ENCODE measurements at regions not wholly inside any gene's neighbourhood (a gene's known extent, or its start where the extent isn't known, plus 50 kb on each side); places are given as distances from the start of the nearest gene placed in this dataset.

DNA sequence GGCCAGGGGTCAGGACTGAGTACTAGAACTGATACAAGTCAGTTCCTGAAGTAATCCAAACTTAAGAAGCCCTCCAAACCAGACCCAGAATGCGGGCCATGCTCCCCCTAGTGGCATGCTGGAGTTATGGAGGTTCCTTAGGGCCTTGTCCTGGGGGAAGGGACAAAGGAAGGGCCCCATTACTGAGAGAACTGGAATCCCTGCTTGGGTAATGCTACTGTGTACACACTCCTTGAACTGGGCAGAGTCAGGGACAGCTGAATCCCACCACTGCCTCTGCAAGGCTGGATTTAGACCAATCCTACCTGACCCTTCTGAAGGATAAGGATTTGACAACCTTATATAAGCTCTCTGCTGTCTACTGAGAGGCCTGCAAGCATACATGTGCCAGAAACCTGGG, 97.3 kb upstream of the AKIP1 start (continued):
- no peak for TF ChIP-seq SAP30 (IDR thresholded peaks at IDR 0.05; ENCODE audit: borderline replicate concordance, insufficient read depth, low read depth, low read length, poor library complexity, severe bottlenecking)
- TF ChIP-seq YY1 (IDR thresholded peaks at IDR 0.05; ENCODE audit: borderline replicate concordance in 1 of 3, control insufficient read depth in 1 of 3, extremely low read depth in 1 of 3, insufficient read depth in 3 of 3, insufficient read length in 1 of 3, insufficient replicate concordance in 2 of 3, low read depth in 1 of 3, low read length in 2 of 3), result peak in 2 of 3 experiments; percentile 15 to 30
- no peak for TF ChIP-seq ZNF311 (CRISPR knock-in tag; IDR thresholded peaks at IDR 0.05)
- TF ChIP-seq, protein P1, sequence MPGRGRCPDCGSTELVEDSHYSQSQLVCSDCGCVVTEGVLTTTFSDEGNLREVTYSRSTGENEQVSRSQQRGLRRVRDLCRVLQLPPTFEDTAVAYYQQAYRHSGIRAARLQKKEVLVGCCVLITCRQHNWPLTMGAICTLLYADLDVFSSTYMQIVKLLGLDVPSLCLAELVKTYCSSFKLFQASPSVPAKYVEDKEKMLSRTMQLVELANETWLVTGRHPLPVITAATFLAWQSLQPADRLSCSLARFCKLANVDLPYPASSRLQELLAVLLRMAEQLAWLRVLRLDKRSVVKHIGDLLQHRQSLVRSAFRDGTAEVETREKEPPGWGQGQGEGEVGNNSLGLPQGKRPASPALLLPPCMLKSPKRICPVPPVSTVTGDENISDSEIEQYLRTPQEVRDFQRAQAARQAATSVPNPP (IDR thresholded peaks at IDR 0.05; ENCODE audit: borderline replicate concordance, insufficient read depth, insufficient read length), result no peak
- TF ChIP-seq ILK (tag; IDR thresholded peaks at IDR 0.05; ENCODE audit: borderline replicate concordance, low read depth), result no peak
- TF ChIP-seq, protein P2, sequence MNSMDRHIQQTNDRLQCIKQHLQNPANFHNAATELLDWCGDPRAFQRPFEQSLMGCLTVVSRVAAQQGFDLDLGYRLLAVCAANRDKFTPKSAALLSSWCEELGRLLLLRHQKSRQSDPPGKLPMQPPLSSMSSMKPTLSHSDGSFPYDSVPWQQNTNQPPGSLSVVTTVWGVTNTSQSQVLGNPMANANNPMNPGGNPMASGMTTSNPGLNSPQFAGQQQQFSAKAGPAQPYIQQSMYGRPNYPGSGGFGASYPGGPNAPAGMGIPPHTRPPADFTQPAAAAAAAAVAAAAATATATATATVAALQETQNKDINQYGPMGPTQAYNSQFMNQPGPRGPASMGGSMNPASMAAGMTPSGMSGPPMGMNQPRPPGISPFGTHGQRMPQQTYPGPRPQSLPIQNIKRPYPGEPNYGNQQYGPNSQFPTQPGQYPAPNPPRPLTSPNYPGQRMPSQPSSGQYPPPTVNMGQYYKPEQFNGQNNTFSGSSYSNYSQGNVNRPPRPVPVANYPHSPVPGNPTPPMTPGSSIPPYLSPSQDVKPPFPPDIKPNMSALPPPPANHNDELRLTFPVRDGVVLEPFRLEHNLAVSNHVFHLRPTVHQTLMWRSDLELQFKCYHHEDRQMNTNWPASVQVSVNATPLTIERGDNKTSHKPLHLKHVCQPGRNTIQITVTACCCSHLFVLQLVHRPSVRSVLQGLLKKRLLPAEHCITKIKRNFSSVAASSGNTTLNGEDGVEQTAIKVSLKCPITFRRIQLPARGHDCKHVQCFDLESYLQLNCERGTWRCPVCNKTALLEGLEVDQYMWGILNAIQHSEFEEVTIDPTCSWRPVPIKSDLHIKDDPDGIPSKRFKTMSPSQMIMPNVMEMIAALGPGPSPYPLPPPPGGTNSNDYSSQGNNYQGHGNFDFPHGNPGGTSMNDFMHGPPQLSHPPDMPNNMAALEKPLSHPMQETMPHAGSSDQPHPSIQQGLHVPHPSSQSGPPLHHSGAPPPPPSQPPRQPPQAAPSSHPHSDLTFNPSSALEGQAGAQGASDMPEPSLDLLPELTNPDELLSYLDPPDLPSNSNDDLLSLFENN (IDR thresholded peaks at IDR 0.05; ENCODE audit: low read depth in 2 of 2, low read length in 2 of 2), result no peak
- no peak for TF ChIP-seq JUN (IDR thresholded peaks at IDR 0.05; ENCODE audit: borderline replicate concordance, low read depth, low read length)
- no peak for TF ChIP-seq JUN (CRISPR knock-in tag; IDR thresholded peaks at IDR 0.05; ENCODE audit: borderline replicate concordance)
- TF ChIP-seq POLR2H (tag; IDR thresholded peaks at IDR 0.05; ENCODE audit: low read depth), result no peak
- peak; percentile 58 for TF ChIP-seq SMC3 (conservative IDR thresholded peaks at IDR 0.05; ENCODE audit: insufficient read depth, low read depth, low read length)
- TF ChIP-seq ZNF699 (CRISPR knock-in tag; IDR thresholded peaks at IDR 0.05; ENCODE audit: insufficient replicate concordance), result no peak
- no peak for TF ChIP-seq ZNF263 (CRISPR knock-in tag; IDR thresholded peaks at IDR 0.05; ENCODE audit: borderline replicate concordance)
- TF ChIP-seq ZNF75A (CRISPR knock-in tag; IDR thresholded peaks at IDR 0.05), result no peak
- TF ChIP-seq MAFF (IDR thresholded peaks at IDR 0.05; ENCODE audit: low read length), result no peak

All from K562 (cell line).